Suprapubic skin (tissue), 4 donors: ENCODE measurements at regions not wholly inside any gene's neighbourhood (a gene's known extent, or its start where the extent isn't known, plus 50 kb on each side); places are given as distances from the start of the nearest gene placed in this dataset.

Source experiments
- DNase-seq, 2 donors: peaks; one replicate each; pipeline ENCODE4 v3.0.0-alpha.2; 2019; ENCODE audit warnings: low spot score in 2 of 2
- H3K27ac ChIP-seq: fragments of 200-600 bp; sonication (generic); one replicate; pipeline ENCODE4 v1.5.1; 2019
- H3K27me3 ChIP-seq: fragments of 200-600 bp; sonication (generic); one replicate; pipeline ENCODE4 v1.5.1; 2019
- H3K36me3 ChIP-seq: fragments of 200-600 bp; sonication (generic); one replicate; pipeline ENCODE4 v1.5.1; 2019
- H3K4me1 ChIP-seq: fragments of 200-600 bp; sonication (generic); one replicate; pipeline ENCODE4 v1.5.1; 2019
- H3K4me3 ChIP-seq: fragments of 200-600 bp; sonication (generic); one replicate; pipeline ENCODE4 v1.5.1; 2019; ENCODE audit warnings: mild to moderate bottlenecking
- H3K9me3 ChIP-seq: fragments of 200-600 bp; sonication (generic); one replicate; pipeline ENCODE4 v1.5.1; 2019
- EP300 ChIP-seq: sonication (generic); formaldehyde crosslinking; IDR thresholded peaks from one replicate; pipeline ENCODE4 v1.6.1; 2017; ENCODE audit warnings: antibody characterized with exemption
- POLR2A ChIP-seq, 2 donors: fragments of 450-650 bp; IDR thresholded peaks; one replicate each; pipeline ENCODE4 v1.6.1; 2017; ENCODE audit warnings: antibody characterized with exemption in 2 of 2, mild to moderate bottlenecking in 2 of 2, moderate library complexity in 2 of 2
- POLR2AphosphoS5 ChIP-seq, 3 donors: sonication (generic); formaldehyde crosslinking; IDR thresholded peaks; one replicate each; pipeline ENCODE4 v1.6.1; 2017; ENCODE audit warnings: antibody characterized with exemption in 3 of 3
- WGBS: methylation state at CpG from one replicate; pipeline ENCODE4 v1.1.5; 2018; 5-methylcytosine and 5-hydroxymethylcytosine counted together
- TF ChIP-seq, protein P1 (sequence below), 2 donors: fragments of 200-600 bp in 1 of 2; fragments of 450-650 bp in 1 of 2; sonication (generic) in 1 of 2; IDR thresholded peaks; one replicate each; pipeline ENCODE4 v1.5.1; 2016 to 2019; ENCODE audit warnings: antibody characterized with exemption in 2 of 2, mild to moderate bottlenecking in 1 of 2, moderate library complexity in 1 of 2

- Histone ChIP-seq H3K27me3 (peaks cover 18% of the 10 kb centered on the region), H3K27ac (no peak overlapping the region), H3K4me3 (no peak overlapping the region), H3K36me3 (no peaks in the 10 kb centered on the region), H3K4me1 (peaks cover 25% of the 10 kb centered on the region), H3K9me3 (no peaks in the 10 kb centered on the region)
- 73% methylated on average over 5 of the region's 5 CpGs for WGBS
- TF ChIP-seq POLR2AphosphoS5 (IDR thresholded peaks at IDR 0.05) = no peak
- no peak for DNase-seq
These were observed 285.9 kb downstream of the MTX2 start for GRCh38 chr2:176555112-176555511.

- peaks cover 25% of the 10 kb centered on the region for H3K4me1 ChIP-seq
- H3K27ac ChIP-seq = no peak overlapping the region
- 53% methylated on average over 13 of the region's 13 CpGs for WGBS
- no peak for DNase-seq
- H3K36me3 ChIP-seq = no peaks in the 10 kb centered on the region
- no peak overlapping the region for H3K4me3 ChIP-seq
- TF ChIP-seq POLR2A (IDR thresholded peaks at IDR 0.05) (no peak), EP300 (no peak), POLR2AphosphoS5 (IDR thresholded peaks at IDR 0.05) (no peak)
- TF ChIP-seq, protein P1, sequence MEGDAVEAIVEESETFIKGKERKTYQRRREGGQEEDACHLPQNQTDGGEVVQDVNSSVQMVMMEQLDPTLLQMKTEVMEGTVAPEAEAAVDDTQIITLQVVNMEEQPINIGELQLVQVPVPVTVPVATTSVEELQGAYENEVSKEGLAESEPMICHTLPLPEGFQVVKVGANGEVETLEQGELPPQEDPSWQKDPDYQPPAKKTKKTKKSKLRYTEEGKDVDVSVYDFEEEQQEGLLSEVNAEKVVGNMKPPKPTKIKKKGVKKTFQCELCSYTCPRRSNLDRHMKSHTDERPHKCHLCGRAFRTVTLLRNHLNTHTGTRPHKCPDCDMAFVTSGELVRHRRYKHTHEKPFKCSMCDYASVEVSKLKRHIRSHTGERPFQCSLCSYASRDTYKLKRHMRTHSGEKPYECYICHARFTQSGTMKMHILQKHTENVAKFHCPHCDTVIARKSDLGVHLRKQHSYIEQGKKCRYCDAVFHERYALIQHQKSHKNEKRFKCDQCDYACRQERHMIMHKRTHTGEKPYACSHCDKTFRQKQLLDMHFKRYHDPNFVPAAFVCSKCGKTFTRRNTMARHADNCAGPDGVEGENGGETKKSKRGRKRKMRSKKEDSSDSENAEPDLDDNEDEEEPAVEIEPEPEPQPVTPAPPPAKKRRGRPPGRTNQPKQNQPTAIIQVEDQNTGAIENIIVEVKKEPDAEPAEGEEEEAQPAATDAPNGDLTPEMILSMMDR (IDR thresholded peaks at IDR 0.05) = no peak
- H3K27me3 ChIP-seq = peaks cover 21% of the 10 kb centered on the region
- no peaks in the 10 kb centered on the region for H3K9me3 ChIP-seq
These were observed 286.5 kb downstream of the MTX2 start for GRCh38 chr2:176555781-176556180.

GRCh38 chr2:176556373-176556772 lies 287.1 kb downstream of the MTX2 start:
- no peak for DNase-seq
- WGBS = 65% methylated on average over 2 of the region's 2 CpGs
- no peaks in the 10 kb centered on the region for H3K36me3 ChIP-seq
- peaks cover 25% of the 10 kb centered on the region for H3K4me1 ChIP-seq
- H3K4me3 ChIP-seq = no peak overlapping the region
- no peaks in the 10 kb centered on the region for H3K9me3 ChIP-seq
- H3K27me3 ChIP-seq = peaks cover 23% of the 10 kb centered on the region
- H3K27ac ChIP-seq = no peak overlapping the region
- TF ChIP-seq EP300 (no peak), POLR2A (IDR thresholded peaks at IDR 0.05) (no peak), POLR2AphosphoS5 (IDR thresholded peaks at IDR 0.05) (no peak)
- TF ChIP-seq, protein P1 (IDR thresholded peaks at IDR 0.05) = no peak

DNA sequence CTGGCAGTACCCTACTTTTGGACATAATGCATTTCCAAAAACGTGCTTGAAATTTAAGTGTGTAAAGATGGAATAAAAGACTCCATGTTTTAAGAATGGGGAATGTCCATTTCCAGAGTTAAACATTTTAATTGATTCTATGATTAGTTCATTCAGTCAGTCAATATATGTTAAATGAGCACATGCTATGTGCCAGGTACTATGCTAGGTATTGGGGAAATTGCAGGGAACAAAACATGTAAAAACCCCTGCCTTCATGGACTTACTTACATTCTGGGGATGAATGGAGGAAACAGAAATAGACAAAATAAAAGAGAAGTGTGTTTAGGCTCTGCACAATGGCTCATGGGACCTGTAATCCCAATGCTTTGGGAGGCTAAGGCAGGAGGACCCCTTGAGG lies 288.6 kb downstream of the MTX2 start:
- TF ChIP-seq POLR2AphosphoS5 (IDR thresholded peaks at IDR 0.05) (no peak), POLR2A (IDR thresholded peaks at IDR 0.05) (no peak), EP300 (no peak)
- TF ChIP-seq, protein P1 (IDR thresholded peaks at IDR 0.05) = no peak
- peaks cover 30% of the 10 kb centered on the region for H3K27me3 ChIP-seq

DNA sequence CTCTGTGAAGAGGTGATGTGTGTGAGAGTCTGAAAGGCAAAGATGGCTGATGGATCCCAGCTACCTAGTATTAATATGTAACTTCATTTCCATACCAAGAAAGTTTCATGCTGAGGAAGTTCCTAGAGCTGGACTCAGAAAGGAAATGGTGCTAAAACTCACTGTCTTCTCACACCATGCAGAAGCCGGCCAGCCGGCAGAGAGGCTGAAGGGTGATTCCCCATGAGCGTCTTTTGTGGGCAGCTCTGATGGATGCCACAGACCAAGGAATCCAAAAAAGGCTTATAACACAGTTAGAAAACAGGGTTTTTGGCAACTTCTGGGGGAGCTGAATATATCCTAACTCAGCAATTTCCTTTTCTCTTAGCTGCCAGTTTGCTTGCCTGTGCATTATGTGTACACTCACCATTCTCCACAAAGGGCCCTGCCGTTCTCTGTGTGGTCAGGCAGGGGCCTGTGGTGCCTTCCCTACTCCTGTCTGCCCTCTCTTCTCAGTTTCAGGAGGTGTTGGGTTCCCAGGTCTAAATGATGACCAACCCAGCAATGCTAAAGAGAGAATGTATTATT lies 289.4 kb downstream of the MTX2 start:
- no peak for TF ChIP-seq POLR2AphosphoS5 (IDR thresholded peaks at IDR 0.05)
- TF ChIP-seq, protein P1 (IDR thresholded peaks at IDR 0.05) = no peak
- TF ChIP-seq POLR2A (IDR thresholded peaks at IDR 0.05) = no peak
- TF ChIP-seq EP300 = no peak
- Histone ChIP-seq H3K27ac (no peak overlapping the region), H3K27me3 (peaks cover 30% of the 10 kb centered on the region), H3K4me1 (peaks cover 9% of the 10 kb centered on the region), H3K9me3 (no peaks in the 10 kb centered on the region), H3K4me3 (no peak overlapping the region), H3K36me3 (no peaks in the 10 kb centered on the region)
- 75% methylated on average over 4 of the region's 4 CpGs for WGBS
- DNase-seq = no peak

More for the DNA sequence above, 288.6 kb downstream of the MTX2 start:
- 88% methylated on average over 1 of the region's 1 CpG for WGBS
- no peak overlapping the region for H3K27ac ChIP-seq
- H3K36me3 ChIP-seq = no peaks in the 10 kb centered on the region
- no peak overlapping the region for H3K4me3 ChIP-seq
- DNase-seq = no peak
- no peaks in the 10 kb centered on the region for H3K9me3 ChIP-seq
- peaks cover 17% of the 10 kb centered on the region for H3K4me1 ChIP-seq

DNA sequence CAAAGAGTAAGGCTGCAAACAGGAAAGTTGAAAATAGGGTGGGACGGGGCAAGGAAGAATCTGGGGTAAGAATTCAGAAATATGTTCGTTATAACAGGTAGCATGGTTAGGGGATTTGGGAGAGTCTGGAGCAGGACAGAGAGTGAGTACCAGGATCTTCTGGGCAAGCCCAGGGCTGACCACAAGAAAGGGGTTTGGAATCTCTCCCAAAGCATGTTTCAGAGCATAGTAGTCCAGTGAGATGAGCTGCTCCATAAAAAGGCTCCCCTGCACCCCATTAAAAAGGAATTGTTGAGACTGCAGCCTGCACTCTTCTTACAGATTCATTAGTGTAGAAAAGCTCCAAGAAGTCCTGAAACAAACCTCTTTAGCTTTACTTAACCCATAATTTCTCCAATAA lies 291.1 kb downstream of the MTX2 start:
- Histone ChIP-seq H3K36me3 (no peaks in the 10 kb centered on the region), H3K27me3 (peaks cover 30% of the 10 kb centered on the region), H3K4me1 (no peaks in the 10 kb centered on the region), H3K27ac (no peak overlapping the region), H3K4me3 (no peak overlapping the region), H3K9me3 (no peaks in the 10 kb centered on the region)
- 79% methylated on average over 1 of the region's 2 CpGs for WGBS
- TF ChIP-seq, protein P1 (IDR thresholded peaks at IDR 0.05) = no peak
- TF ChIP-seq EP300 = no peak
- no peak for TF ChIP-seq POLR2AphosphoS5 (IDR thresholded peaks at IDR 0.05)
- no peak for TF ChIP-seq POLR2A (IDR thresholded peaks at IDR 0.05)
- DNase-seq = no peak
